HG02588 (cell line): ENCODE measurements at regions not wholly inside any gene's neighbourhood (a gene's known extent, or its start where the extent isn't known, plus 50 kb on each side); places are given as distances from the start of the nearest gene placed in this dataset.
"Not testable (repeated sequence)": the region's sequence is repeated elsewhere in the genome, so short reads cannot be mapped to it uniquely, and the experiment has no call there.

Experiments used
- ATAC-seq: cut with Tn5 transposase; IDR thresholded peaks from one replicate; pipeline ENCODE4 v1.9.1; 2021; ENCODE audit warnings: mild to moderate bottlenecking, moderate library complexity; ENCODE audit not compliant: unreplicated experiment

GRCh38 chr12:70069221-70070105, 173.8 kb upstream of the CNOT2 start:
- ATAC-seq = no peak

GRCh38 chr12:70070494-70071007, 172.7 kb upstream of the CNOT2 start:
- no peak for ATAC-seq

- ATAC-seq = no peak
Measured at GRCh38 chr12:70074510-70074909, 168.7 kb upstream of the CNOT2 start.

- ATAC-seq = no peak
Measured at GRCh38 chr12:70077441-70077840, 165.8 kb upstream of the CNOT2 start.

GRCh38 chr12:70078161-70078560, 165.1 kb upstream of the CNOT2 start:
- ATAC-seq = no peak

GRCh38 chr12:70080566-70080965, 162.7 kb upstream of the CNOT2 start:
- ATAC-seq = no peak

- no peak for ATAC-seq
Measured at GRCh38 chr12:70082997-70083676, 160.1 kb upstream of the CNOT2 start.

GRCh38 chr12:70083677-70084020, 159.6 kb upstream of the CNOT2 start:
- ATAC-seq = no peak

GRCh38 chr12:70086372-70086771, 156.9 kb upstream of the CNOT2 start:
- ATAC-seq = not testable (repeated sequence)

GRCh38 chr12:70091021-70091521, 152.2 kb upstream of the CNOT2 start:
- no peak for ATAC-seq

GRCh38 chr12:70094467-70094866, 148.8 kb upstream of the CNOT2 start:
- ATAC-seq = no peak

- no peak for ATAC-seq
Measured at GRCh38 chr12:70096759-70097410, 146.3 kb upstream of the CNOT2 start.

GRCh38 chr12:70101064-70101463, 142.2 kb upstream of the CNOT2 start:
- ATAC-seq = no peak

- ATAC-seq = no peak
Measured at GRCh38 chr12:70106347-70106746, 136.9 kb upstream of the CNOT2 start.

- ATAC-seq = no peak
Measured at GRCh38 chr12:70110085-70110484, 133.1 kb upstream of the CNOT2 start.

- no peak for ATAC-seq
Measured at GRCh38 chr12:70117670-70118069, 125.6 kb upstream of the CNOT2 start.

GRCh38 chr12:70120970-70121369, 122.3 kb upstream of the CNOT2 start:
- no peak for ATAC-seq

- no peak for ATAC-seq
Measured at GRCh38 chr12:70121562-70121961, 121.7 kb upstream of the CNOT2 start.

GRCh38 chr12:70122804-70123203, 120.4 kb upstream of the CNOT2 start:
- ATAC-seq = no peak

GRCh38 chr12:70149013-70149412, 94.2 kb upstream of the CNOT2 start:
- ATAC-seq = no peak

GRCh38 chr12:70149665-70150064, 93.6 kb upstream of the CNOT2 start:
- no peak for ATAC-seq
